IPS-20b (cell line): ENCODE measurements at regions not wholly inside any gene's neighbourhood (a gene's known extent, or its start where the extent isn't known, plus 50 kb on each side); places are given as distances from the start of the nearest gene placed in this dataset.

ENCODE experiments used
- H3K27ac ChIP-seq: one replicate; pipeline ENCODE4 v1.5.1; 2013; ENCODE audit warnings: low read length
- H3K27me3 ChIP-seq: 2 replicates; pipeline ENCODE4 v1.6.1; 2013; ENCODE audit warnings: mild to moderate bottlenecking, low read length, inconsistent platforms; ENCODE audit not compliant: insufficient read depth
- H3K36me3 ChIP-seq: 2 replicates; pipeline ENCODE4 v1.6.1; 2013; ENCODE audit warnings: low read depth, mild to moderate bottlenecking, inconsistent platforms, low read length, moderate library complexity; ENCODE audit not compliant: insufficient read depth
- H3K4me1 ChIP-seq: 2 replicates; pipeline ENCODE4 v1.6.1; 2013; ENCODE audit warnings: mild to moderate bottlenecking, control low read depth, inconsistent platforms, low read length, moderate library complexity; ENCODE audit not compliant: insufficient read depth
- H3K4me3 ChIP-seq: 2 replicates; pipeline ENCODE4 v1.5.1; 2013; ENCODE audit warnings: mild to moderate bottlenecking, low read length, inconsistent platforms
- H3K9ac ChIP-seq: 2 replicates; pipeline ENCODE4 v1.6.1; 2013; ENCODE audit warnings: low read depth, mild to moderate bottlenecking, inconsistent platforms, low read length, moderate library complexity
- H3K9me3 ChIP-seq: 2 replicates; pipeline ENCODE4 v1.6.1; 2013; ENCODE audit warnings: mild to moderate bottlenecking, low read depth, low read length, inconsistent platforms; ENCODE audit not compliant: insufficient read depth

GRCh38 chr6:148042536-148042935 is 300.1 kb upstream of the SASH1 start:
- no peak overlapping the region for H3K27ac ChIP-seq
- peaks cover 5% of the 10 kb centered on the region for H3K9me3 ChIP-seq
- H3K4me3 ChIP-seq: no peak overlapping the region
- no peaks in the 10 kb centered on the region for H3K27me3 ChIP-seq
- no peak overlapping the region for H3K9ac ChIP-seq
- no peaks in the 10 kb centered on the region for H3K4me1 ChIP-seq
- H3K36me3 ChIP-seq: no peaks in the 10 kb centered on the region

GRCh38 chr6:148044261-148044751 is 298.3 kb upstream of the SASH1 start:
- H3K4me1 ChIP-seq: no peaks in the 10 kb centered on the region
- no peaks in the 10 kb centered on the region for H3K27me3 ChIP-seq
- H3K9ac ChIP-seq: no peak overlapping the region
- no peak overlapping the region for H3K4me3 ChIP-seq
- no peaks in the 10 kb centered on the region for H3K36me3 ChIP-seq
- H3K9me3 ChIP-seq: peaks cover 5% of the 10 kb centered on the region
- no peak overlapping the region for H3K27ac ChIP-seq

GRCh38 chr6:148044921-148045320 is 297.7 kb upstream of the SASH1 start:
- no peaks in the 10 kb centered on the region for H3K4me1 ChIP-seq
- H3K27ac ChIP-seq: no peak overlapping the region
- H3K9ac ChIP-seq: no peak overlapping the region

GRCh38 chr6:148053209-148053608 is 289.4 kb upstream of the SASH1 start:
- no peaks in the 10 kb centered on the region for H3K4me1 ChIP-seq
- H3K27me3 ChIP-seq: no peaks in the 10 kb centered on the region
- no peak overlapping the region for H3K4me3 ChIP-seq
- H3K27ac ChIP-seq: no peak overlapping the region
- H3K9ac ChIP-seq: no peak overlapping the region
- H3K9me3 ChIP-seq: no peaks in the 10 kb centered on the region
- no peaks in the 10 kb centered on the region for H3K36me3 ChIP-seq

More at GRCh38 chr6:148044921-148045320, 297.7 kb upstream of the SASH1 start:
- Histone ChIP-seq H3K27me3 (no peaks in the 10 kb centered on the region), H3K36me3 (no peaks in the 10 kb centered on the region), H3K9me3 (peaks cover 5% of the 10 kb centered on the region), H3K4me3 (no peak overlapping the region)

- no peak overlapping the region for H3K9ac ChIP-seq
- no peak overlapping the region for H3K4me3 ChIP-seq
- H3K27ac ChIP-seq: no peak overlapping the region
- H3K4me1 ChIP-seq: no peaks in the 10 kb centered on the region
- no peaks in the 10 kb centered on the region for H3K27me3 ChIP-seq
- peaks cover 3% of the 10 kb centered on the region; the same call in 1 of the 2 replicates for H3K9me3 ChIP-seq
- no peaks in the 10 kb centered on the region for H3K36me3 ChIP-seq
Observed at GRCh38 chr6:148053796-148054195, 288.8 kb upstream of the SASH1 start.

- Histone ChIP-seq H3K9me3 (peaks cover 7% of the 10 kb centered on the region; the same call in 1 of the 2 replicates), H3K4me3 (no peak overlapping the region), H3K27me3 (no peaks in the 10 kb centered on the region), H3K4me1 (no peaks in the 10 kb centered on the region), H3K27ac (no peak overlapping the region), H3K36me3 (no peaks in the 10 kb centered on the region), H3K9ac (no peak overlapping the region)
Observed at GRCh38 chr6:148054219-148054618, 288.4 kb upstream of the SASH1 start.

- Histone ChIP-seq H3K27ac (no peak overlapping the region), H3K4me1 (no peaks in the 10 kb centered on the region), H3K9ac (no peak overlapping the region), H3K27me3 (no peaks in the 10 kb centered on the region), H3K9me3 (peaks cover 19% of the 10 kb centered on the region), H3K36me3 (no peaks in the 10 kb centered on the region), H3K4me3 (no peak overlapping the region)
Observed at GRCh38 chr6:148055419-148055818, 287.2 kb upstream of the SASH1 start.

- Histone ChIP-seq H3K9me3 (peaks cover 20% of the 10 kb centered on the region), H3K27ac (no peak overlapping the region), H3K4me1 (no peaks in the 10 kb centered on the region), H3K36me3 (no peaks in the 10 kb centered on the region), H3K4me3 (no peak overlapping the region), H3K9ac (no peak overlapping the region), H3K27me3 (no peaks in the 10 kb centered on the region)
Observed at GRCh38 chr6:148059869-148060268, 282.8 kb upstream of the SASH1 start.

- Histone ChIP-seq H3K9me3 (peaks cover 9% of the 10 kb centered on the region), H3K36me3 (no peaks in the 10 kb centered on the region), H3K4me1 (no peaks in the 10 kb centered on the region), H3K27me3 (no peaks in the 10 kb centered on the region), H3K27ac (no peak overlapping the region), H3K9ac (no peak overlapping the region), H3K4me3 (no peak overlapping the region)
Observed at GRCh38 chr6:148064406-148065134, 278.1 kb upstream of the SASH1 start.

GRCh38 chr6:148068437-148069061 is 274.1 kb upstream of the SASH1 start:
- no peaks in the 10 kb centered on the region for H3K36me3 ChIP-seq
- H3K4me1 ChIP-seq: no peaks in the 10 kb centered on the region
- no peaks in the 10 kb centered on the region for H3K27me3 ChIP-seq
- no peak overlapping the region for H3K9ac ChIP-seq
- H3K4me3 ChIP-seq: no peak overlapping the region
- H3K27ac ChIP-seq: no peak overlapping the region
- H3K9me3 ChIP-seq: no peaks in the 10 kb centered on the region

GRCh38 chr6:148069256-148069655 is 273.4 kb upstream of the SASH1 start:
- H3K4me1 ChIP-seq: no peaks in the 10 kb centered on the region
- H3K27ac ChIP-seq: no peak overlapping the region

GRCh38 chr6:148074291-148074690 is 268.3 kb upstream of the SASH1 start:
- Histone ChIP-seq H3K9me3 (no peaks in the 10 kb centered on the region), H3K27ac (no peak overlapping the region), H3K9ac (no peak overlapping the region), H3K4me3 (no peak overlapping the region), H3K27me3 (no peaks in the 10 kb centered on the region), H3K36me3 (no peaks in the 10 kb centered on the region), H3K4me1 (no peaks in the 10 kb centered on the region)

More at GRCh38 chr6:148069256-148069655, 273.4 kb upstream of the SASH1 start:
- H3K9me3 ChIP-seq: no peaks in the 10 kb centered on the region
- no peak overlapping the region for H3K9ac ChIP-seq
- H3K36me3 ChIP-seq: no peaks in the 10 kb centered on the region
- H3K4me3 ChIP-seq: no peak overlapping the region
- H3K27me3 ChIP-seq: no peaks in the 10 kb centered on the region
